HFFc6 (cell line): ENCODE measurements at regions not wholly inside any gene's neighbourhood (a gene's known extent, or its start where the extent isn't known, plus 50 kb on each side); places are given as distances from the start of the nearest gene placed in this dataset.
A peak's percentile ranks its signal among the peaks of the same experiment; 100 is the strongest.

Source experiments
- DNase-seq: peaks from one replicate; pipeline ENCODE4 v3.0.0-alpha.2; 2018
- H3K27ac Mint-ChIP-seq: 2 replicates; pipeline ENCODE4 v1.8.0; 2020; ENCODE audit warnings: mild to moderate bottlenecking, mixed read lengths
- H3K27me3 Mint-ChIP-seq: 2 replicates; pipeline ENCODE4 v1.8.0; 2021; ENCODE audit warnings: mild to moderate bottlenecking, moderate library complexity, mixed read lengths; ENCODE audit not compliant: insufficient read depth
- H3K36me3 Mint-ChIP-seq: 2 replicates; pipeline ENCODE4 v1.8.0; 2021; ENCODE audit warnings: low read depth, mixed read lengths
- H3K4me1 Mint-ChIP-seq: 2 replicates; pipeline ENCODE4 v1.8.0; 2020; ENCODE audit warnings: low read depth, mixed read lengths
- H3K4me3 Mint-ChIP-seq: 2 replicates; pipeline ENCODE4 v1.8.0; 2020; ENCODE audit warnings: mild to moderate bottlenecking, moderate library complexity, mixed read lengths
- H3K9me3 Mint-ChIP-seq: 2 replicates; pipeline ENCODE4 v1.8.0; 2020; ENCODE audit warnings: mild to moderate bottlenecking, mixed read lengths
- CTCF ChIP-seq: fragments of 200-600 bp; sonication (generic); IDR thresholded peaks from 2 replicates; pipeline ENCODE4 v1.5.0; 2021; ENCODE audit warnings: antibody characterized with exemption, mild to moderate bottlenecking

DNA sequence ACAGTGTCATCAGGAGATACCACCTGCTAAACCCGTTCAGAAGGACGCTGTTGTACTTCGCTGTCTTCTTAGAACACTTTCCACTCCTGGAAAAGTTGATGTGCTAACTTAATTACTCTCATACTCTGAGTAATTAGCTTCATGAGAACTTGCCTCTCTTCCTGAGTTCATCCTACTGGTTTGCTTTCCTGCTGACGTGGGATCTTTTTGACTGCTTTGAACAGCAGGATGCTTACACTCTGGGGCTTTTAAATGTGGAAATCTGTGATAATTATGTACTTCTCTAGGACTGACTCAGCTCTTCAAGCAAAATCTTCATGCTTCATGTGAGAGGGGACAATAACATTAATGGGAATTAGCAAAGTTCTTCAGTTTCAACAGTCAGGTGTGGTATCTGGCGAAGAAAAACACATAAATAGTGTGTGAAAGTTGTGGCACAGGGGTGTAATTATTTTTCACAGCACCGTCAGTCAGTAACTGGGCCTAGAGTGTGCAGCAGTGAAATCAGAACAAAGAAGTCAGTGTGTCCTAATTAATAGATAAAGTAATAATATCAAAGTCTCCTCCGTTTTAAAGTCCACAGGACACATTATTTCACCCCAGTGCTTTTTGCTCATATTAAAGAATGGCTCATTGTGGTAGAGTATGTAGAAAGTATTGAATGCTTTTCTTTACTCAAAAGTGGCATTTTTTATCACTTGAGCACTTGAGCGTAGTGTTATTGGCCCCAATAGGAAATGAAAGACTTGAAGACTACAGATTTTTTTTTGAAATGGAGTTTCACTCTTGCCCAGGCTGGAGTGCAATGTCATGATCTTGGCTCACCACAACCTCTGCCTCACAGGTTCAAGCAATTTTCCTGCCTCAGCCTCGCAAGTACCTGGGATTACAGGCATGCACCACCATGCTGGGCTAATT lies 140.9 kb upstream of the DMRT1 start:
- no peak for TF ChIP-seq CTCF
- no peaks in the 10 kb centered on the region for H3K9me3 Mint-ChIP-seq
- H3K27ac Mint-ChIP-seq: peak overlapping the region; percentile 19; the same call in 1 of the 2 replicates

GRCh38 chr9:703392-703791 lies 138.1 kb upstream of the DMRT1 start:
- no peak for TF ChIP-seq CTCF
- no peak for DNase-seq
- Mint-ChIP-seq H3K4me1 (peaks cover 69% of the 10 kb centered on the region), H3K9me3 (no peaks in the 10 kb centered on the region), H3K36me3 (peaks cover 33% of the 10 kb centered on the region), H3K27ac (peak overlapping the region; percentile 11; the same call in 1 of the 2 replicates), H3K4me3 (no peak overlapping the region), H3K27me3 (no peaks in the 10 kb centered on the region; the same call in 1 of the 2 replicates)

More for the DNA sequence above, 140.9 kb upstream of the DMRT1 start:
- H3K27me3 Mint-ChIP-seq: no peaks in the 10 kb centered on the region; the same call in 1 of the 2 replicates
- peaks cover 34% of the 10 kb centered on the region for H3K36me3 Mint-ChIP-seq
- H3K4me1 Mint-ChIP-seq: peaks cover 81% of the 10 kb centered on the region
- no peak overlapping the region for H3K4me3 Mint-ChIP-seq
- DNase-seq: no peak

GRCh38 chr9:706073-706472 lies 135.4 kb upstream of the DMRT1 start:
- no peak for TF ChIP-seq CTCF
- H3K36me3 Mint-ChIP-seq: peaks cover 23% of the 10 kb centered on the region
- peaks cover 65% of the 10 kb centered on the region for H3K4me1 Mint-ChIP-seq
- no peak for DNase-seq
- no peaks in the 10 kb centered on the region for H3K27me3 Mint-ChIP-seq
- peak overlapping the region; percentile 95 for H3K4me3 Mint-ChIP-seq
- peak overlapping the region; percentile 97 for H3K27ac Mint-ChIP-seq
- H3K9me3 Mint-ChIP-seq: no peaks in the 10 kb centered on the region

DNA sequence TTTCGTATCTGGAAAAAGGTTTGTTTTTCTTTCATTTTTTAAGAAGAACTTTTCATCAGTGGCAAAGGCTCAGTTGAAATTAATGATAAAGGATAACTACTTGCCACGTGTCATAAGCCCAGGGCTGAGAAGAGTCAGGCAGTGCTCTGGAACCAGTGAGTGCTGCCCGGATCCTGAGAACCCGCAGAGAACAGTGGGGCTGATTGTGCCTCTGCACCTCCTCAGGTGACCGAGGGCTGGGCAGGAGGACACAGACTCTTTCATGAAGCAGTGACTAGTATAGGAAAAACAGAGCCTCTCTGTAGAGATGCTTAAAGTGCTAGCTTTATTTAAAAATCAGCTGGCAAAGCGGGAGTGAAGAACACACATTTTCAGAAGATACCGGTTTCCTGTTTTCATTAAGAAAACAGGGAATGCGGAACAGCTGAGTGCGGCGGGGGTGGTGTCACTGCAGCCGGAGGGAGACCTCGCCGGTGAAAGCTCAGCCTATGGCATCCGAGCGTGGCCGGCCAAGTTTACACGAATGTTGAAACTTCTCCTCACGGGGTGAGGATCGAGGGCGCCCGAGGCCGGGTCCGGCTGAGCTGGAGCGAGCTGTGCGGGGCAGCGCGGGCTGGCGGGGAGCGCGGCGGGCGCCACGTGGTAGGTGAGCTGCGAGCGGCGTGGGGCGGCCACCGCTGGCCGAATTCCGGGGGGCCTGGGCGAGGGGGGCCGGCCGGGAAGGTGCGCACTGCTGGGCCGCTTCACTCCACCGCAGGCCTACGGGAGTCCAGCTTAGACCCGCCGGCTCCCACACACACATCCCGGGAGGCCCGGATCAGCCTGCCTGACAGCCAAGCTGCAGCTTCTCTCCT lies 134.7 kb upstream of the DMRT1 start:
- peak; percentile 69 for DNase-seq
- TF ChIP-seq CTCF: no peak
- H3K27me3 Mint-ChIP-seq: no peaks in the 10 kb centered on the region
- peaks cover 28% of the 10 kb centered on the region for H3K36me3 Mint-ChIP-seq
- H3K9me3 Mint-ChIP-seq: no peaks in the 10 kb centered on the region
- peaks cover 73% of the 10 kb centered on the region for H3K4me1 Mint-ChIP-seq
- H3K4me3 Mint-ChIP-seq: peak overlapping the region; percentile 95
- peak overlapping the region; percentile 97 for H3K27ac Mint-ChIP-seq

DNA sequence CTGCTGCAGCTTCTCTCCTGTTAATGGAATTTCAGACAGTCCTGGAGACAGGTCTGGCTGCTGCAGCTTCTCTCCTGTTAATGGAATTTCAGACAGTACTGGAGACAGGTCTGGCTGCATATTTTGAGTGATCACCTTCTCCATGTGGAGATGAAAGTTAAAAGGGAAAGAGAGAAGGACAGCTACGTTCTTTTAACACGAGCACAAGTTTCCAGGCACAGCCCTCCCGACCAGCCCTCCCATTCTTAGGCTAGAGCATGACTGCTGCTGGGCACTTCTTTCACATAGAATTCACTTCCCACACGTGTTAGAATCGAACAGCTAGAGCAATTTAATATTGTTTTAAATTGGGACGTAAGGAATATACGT lies 133.3 kb upstream of the DMRT1 start:
- H3K27me3 Mint-ChIP-seq: no peaks in the 10 kb centered on the region; the same call in 1 of the 2 replicates
- H3K27ac Mint-ChIP-seq: peak overlapping the region; percentile 79
- no peak for DNase-seq
- TF ChIP-seq CTCF: no peak
- peaks cover 31% of the 10 kb centered on the region for H3K36me3 Mint-ChIP-seq
- peak overlapping the region; percentile 90 for H3K4me3 Mint-ChIP-seq
- peaks cover 74% of the 10 kb centered on the region for H3K4me1 Mint-ChIP-seq
- H3K9me3 Mint-ChIP-seq: no peaks in the 10 kb centered on the region
